DOHH2 (cell line): ENCODE measurements at regions not wholly inside any gene's neighbourhood (a gene's known extent, or its start where the extent isn't known, plus 50 kb on each side); places are given as distances from the start of the nearest gene placed in this dataset.

Source experiments
- CTCF ChIP-seq: fragments of 200-600 bp; sonication (generic); IDR thresholded peaks from one replicate; pipeline ENCODE4 v1.5.1; 2014; ENCODE audit warnings: antibody characterized with exemption, mild to moderate bottlenecking, low read depth, low read length; ENCODE audit not compliant: poor library complexity, severe bottlenecking
- EZH2phosphoT487 ChIP-seq: fragments of 200-600 bp; sonication (generic); IDR thresholded peaks from 2 replicates; pipeline ENCODE4 v1.6.1; 2017; ENCODE audit warnings: borderline replicate concordance, mild to moderate bottlenecking, antibody characterized with exemption, low read length, moderate library complexity, mixed read lengths

- TF ChIP-seq CTCF = no peak
- TF ChIP-seq EZH2phosphoT487 = no peak
Observed at GRCh38 chr11:109734566-109734965, 312.6 kb downstream of the C11orf87 start.
